Neural cell (in vitro differentiated cells): ENCODE measurements at regions not wholly inside any gene's neighbourhood (a gene's known extent, or its start where the extent isn't known, plus 50 kb on each side); places are given as distances from the start of the nearest gene placed in this dataset.

Experiments
- H2AFZ ChIP-seq: fragments of 200-600, 300-800 bp; sonication (generic), shearing (Covaris generic); 2 replicates; pipeline ENCODE4 v1.6.0; 2014; ENCODE audit warnings: low read depth, mild to moderate bottlenecking, antibody characterized with exemption, low read length, moderate library complexity
- H3F3A ChIP-seq: fragments of 200-600 bp; shearing (Covaris generic); 2 replicates; pipeline ENCODE4 v1.6.1; 2016; ENCODE audit warnings: mild to moderate bottlenecking, moderate library complexity, mixed read lengths, antibody characterized with exemption, low read length; ENCODE audit not compliant: insufficient read depth, poor library complexity, severe bottlenecking
- H3K27ac ChIP-seq: fragments of 200-600, 300-800 bp; sonication (generic), shearing (Covaris generic); 2 replicates; pipeline ENCODE4 v1.5.1; 2014; ENCODE audit warnings: mild to moderate bottlenecking, low read length, moderate library complexity
- H3K27me3 ChIP-seq: fragments of 300-800, 200-600 bp; sonication (generic), shearing (Covaris generic); 2 replicates; pipeline ENCODE4 v1.6.0; 2014; ENCODE audit warnings: mild to moderate bottlenecking, low read depth, low read length, moderate library complexity; ENCODE audit not compliant: insufficient read depth
- H3K36me3 ChIP-seq: fragments of 300-800, 200-600 bp; sonication (generic), shearing (Covaris generic); 2 replicates; pipeline ENCODE4 v1.5.1; 2014; ENCODE audit warnings: mild to moderate bottlenecking, antibody characterized with exemption, low read length, moderate library complexity; ENCODE audit not compliant: insufficient read depth
- H3K4me2 ChIP-seq: fragments of 300-800, 200-600 bp; sonication (generic), shearing (Covaris generic); 2 replicates; pipeline ENCODE4 v1.6.0; 2014; ENCODE audit warnings: mild to moderate bottlenecking, low read length
- H3K4me3 ChIP-seq: fragments of 300-800, 200-600 bp; sonication (generic), shearing (Covaris generic); 2 replicates; pipeline ENCODE4 v1.5.1; 2014; ENCODE audit warnings: mild to moderate bottlenecking, low read length, moderate library complexity
- H3K79me2 ChIP-seq: fragments of 200-600 bp; shearing (Covaris generic); replicated peaks from 2 replicates; pipeline ENCODE4 v1.6.0; 2014; ENCODE audit warnings: mild to moderate bottlenecking, low read length, moderate library complexity; ENCODE audit not compliant: insufficient read depth
- H3K9ac ChIP-seq: fragments of 300-800, 200-600 bp; sonication (generic), shearing (Covaris generic); 2 replicates; pipeline ENCODE4 v1.6.1; 2016; ENCODE audit warnings: mild to moderate bottlenecking, low read length, mixed read lengths
- H3K9me2 ChIP-seq: fragments of 200-600 bp; shearing (Covaris generic); 2 replicates; pipeline ENCODE4 v1.6.1; 2016; ENCODE audit warnings: mild to moderate bottlenecking, low read length, mixed read lengths; ENCODE audit not compliant: insufficient read depth
- H3K9me3 ChIP-seq: fragments of 200-600, 300-800 bp; sonication (generic), shearing (Covaris generic); 2 replicates; pipeline ENCODE4 v1.6.1; 2016; ENCODE audit warnings: mild to moderate bottlenecking, mixed run types, low read length, moderate library complexity, mixed read lengths
- H4K20me1 ChIP-seq: fragments of 200-600 bp; shearing (Covaris generic); 2 replicates; pipeline ENCODE4 v1.6.1; 2016; ENCODE audit warnings: mild to moderate bottlenecking, mixed run types; ENCODE audit not compliant: insufficient read depth
- EP300 ChIP-seq: fragments of 450-650 bp; conservative IDR thresholded peaks from 2 replicates; pipeline ENCODE4 v1.6.1; 2014; ENCODE audit warnings: antibody characterized with exemption, mild to moderate bottlenecking, moderate library complexity; ENCODE audit not compliant: poor library complexity, severe bottlenecking
- EZH2 ChIP-seq: fragments of 200-600, 300-800 bp; shearing (Covaris generic), sonication (generic); IDR thresholded peaks from 2 replicates; pipeline ENCODE4 v1.6.1; 2014; ENCODE audit warnings: antibody characterized with exemption, low read length, borderline replicate concordance, mild to moderate bottlenecking; ENCODE audit not compliant: insufficient read depth, poor library complexity, severe bottlenecking
- MXI1 ChIP-seq: fragments of 450-650 bp; conservative IDR thresholded peaks from 2 replicates; pipeline ENCODE4 v1.6.1; 2014; ENCODE audit warnings: antibody characterized with exemption, mild to moderate bottlenecking; ENCODE audit not compliant: poor library complexity, severe bottlenecking
- POLR2AphosphoS5 ChIP-seq: IDR thresholded peaks from 2 replicates; pipeline ENCODE4 v1.6.1; 2012
- RAD21 ChIP-seq: fragments of 450-650 bp; conservative IDR thresholded peaks from 2 replicates; pipeline ENCODE4 v1.6.1; 2014; ENCODE audit warnings: antibody characterized with exemption, mild to moderate bottlenecking, moderate library complexity
- REST ChIP-seq: IDR thresholded peaks from 2 replicates; pipeline ENCODE4 v1.6.1; 2012; ENCODE audit warnings: borderline replicate concordance
- SMC3 ChIP-seq: fragments of 450-650 bp; conservative IDR thresholded peaks from 2 replicates; pipeline ENCODE4 v1.6.1; 2014; ENCODE audit warnings: antibody characterized with exemption, mild to moderate bottlenecking, moderate library complexity; ENCODE audit not compliant: poor library complexity
- TAF1 ChIP-seq: IDR thresholded peaks from 2 replicates; pipeline ENCODE4 v1.6.1; 2012; ENCODE audit warnings: low read depth
- TF ChIP-seq, protein P1 (sequence below): fragments of 450-650 bp; IDR thresholded peaks from 2 replicates; pipeline ENCODE4 v1.5.1; 2014; ENCODE audit warnings: antibody characterized with exemption, mild to moderate bottlenecking, moderate library complexity; ENCODE audit not compliant: poor library complexity, severe bottlenecking

DNA sequence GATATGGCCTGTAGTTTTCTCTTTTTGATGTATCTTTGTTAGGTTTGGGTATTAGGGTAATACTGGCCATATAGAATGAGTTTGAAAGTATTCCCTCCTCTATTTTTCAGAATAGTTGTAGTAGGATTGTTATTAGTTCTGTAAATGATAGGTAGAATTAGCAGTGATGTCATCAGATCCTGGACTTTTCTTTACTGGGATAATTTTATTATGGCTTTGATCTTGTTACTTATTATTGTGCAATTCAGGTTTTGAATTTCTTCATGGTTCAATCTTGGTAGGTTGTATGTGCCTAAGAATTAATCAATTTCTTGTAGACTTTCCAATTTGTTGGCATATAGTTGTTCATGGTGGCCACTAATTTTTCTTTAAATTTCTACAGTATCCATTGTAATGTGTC lies 916.6 kb downstream of the CCDC85A start:
- Histone ChIP-seq H3K4me3 (no peak overlapping the region), H3K4me2 (no peak overlapping the region), H3K9me3 (no peaks in the 10 kb centered on the region), H4K20me1 (no peaks in the 10 kb centered on the region), H2AFZ (no peak overlapping the region), H3K27ac (no peak overlapping the region), H3K79me2 (no peaks in the 10 kb centered on the region), H3K36me3 (no peaks in the 10 kb centered on the region), H3F3A (no peaks in the 10 kb centered on the region), H3K9ac (no peak overlapping the region), H3K9me2 (no peaks in the 10 kb centered on the region), H3K27me3 (no peaks in the 10 kb centered on the region)
- no peak for TF ChIP-seq POLR2AphosphoS5
- no peak for TF ChIP-seq RAD21
- TF ChIP-seq EZH2: no peak
- no peak for TF ChIP-seq REST
- no peak for TF ChIP-seq SMC3

DNA sequence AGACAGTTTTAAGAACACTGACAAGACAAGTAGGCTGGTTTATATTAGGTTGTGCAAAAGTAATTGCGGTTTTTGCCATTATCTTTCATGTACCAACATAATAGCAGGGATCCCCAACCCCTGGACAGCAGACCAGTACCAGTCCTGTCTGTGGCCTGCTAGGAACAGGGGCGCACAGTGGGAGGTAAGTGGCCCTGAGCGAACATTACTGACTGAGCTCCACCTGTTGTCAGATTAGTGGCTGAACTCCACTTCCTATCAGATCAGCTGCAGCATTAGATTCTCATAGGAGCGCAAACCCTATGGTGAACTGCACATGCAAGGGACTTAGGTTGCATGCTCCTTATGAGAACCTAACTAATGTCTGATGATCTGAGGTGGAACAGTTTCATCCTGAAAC lies 921.9 kb downstream of the CCDC85A start:
- H3F3A ChIP-seq: no peaks in the 10 kb centered on the region
- TF ChIP-seq POLR2AphosphoS5 (no peak), EZH2 (no peak), SMC3 (no peak), MXI1 (no peak), EP300 (no peak)
- TF ChIP-seq, protein P1, sequence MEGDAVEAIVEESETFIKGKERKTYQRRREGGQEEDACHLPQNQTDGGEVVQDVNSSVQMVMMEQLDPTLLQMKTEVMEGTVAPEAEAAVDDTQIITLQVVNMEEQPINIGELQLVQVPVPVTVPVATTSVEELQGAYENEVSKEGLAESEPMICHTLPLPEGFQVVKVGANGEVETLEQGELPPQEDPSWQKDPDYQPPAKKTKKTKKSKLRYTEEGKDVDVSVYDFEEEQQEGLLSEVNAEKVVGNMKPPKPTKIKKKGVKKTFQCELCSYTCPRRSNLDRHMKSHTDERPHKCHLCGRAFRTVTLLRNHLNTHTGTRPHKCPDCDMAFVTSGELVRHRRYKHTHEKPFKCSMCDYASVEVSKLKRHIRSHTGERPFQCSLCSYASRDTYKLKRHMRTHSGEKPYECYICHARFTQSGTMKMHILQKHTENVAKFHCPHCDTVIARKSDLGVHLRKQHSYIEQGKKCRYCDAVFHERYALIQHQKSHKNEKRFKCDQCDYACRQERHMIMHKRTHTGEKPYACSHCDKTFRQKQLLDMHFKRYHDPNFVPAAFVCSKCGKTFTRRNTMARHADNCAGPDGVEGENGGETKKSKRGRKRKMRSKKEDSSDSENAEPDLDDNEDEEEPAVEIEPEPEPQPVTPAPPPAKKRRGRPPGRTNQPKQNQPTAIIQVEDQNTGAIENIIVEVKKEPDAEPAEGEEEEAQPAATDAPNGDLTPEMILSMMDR: no peak
- peaks cover 3% of the 10 kb centered on the region for H3K9me3 ChIP-seq
- no peaks in the 10 kb centered on the region for H3K27me3 ChIP-seq
- no peaks in the 10 kb centered on the region for H3K9me2 ChIP-seq
- H3K79me2 ChIP-seq: no peaks in the 10 kb centered on the region
- H3K9ac ChIP-seq: no peak overlapping the region
- H3K27ac ChIP-seq: no peak overlapping the region
- no peak overlapping the region for H2AFZ ChIP-seq
- no peak overlapping the region for H3K4me2 ChIP-seq
- no peaks in the 10 kb centered on the region for H4K20me1 ChIP-seq
- no peaks in the 10 kb centered on the region for H3K36me3 ChIP-seq
- no peak overlapping the region for H3K4me3 ChIP-seq

DNA sequence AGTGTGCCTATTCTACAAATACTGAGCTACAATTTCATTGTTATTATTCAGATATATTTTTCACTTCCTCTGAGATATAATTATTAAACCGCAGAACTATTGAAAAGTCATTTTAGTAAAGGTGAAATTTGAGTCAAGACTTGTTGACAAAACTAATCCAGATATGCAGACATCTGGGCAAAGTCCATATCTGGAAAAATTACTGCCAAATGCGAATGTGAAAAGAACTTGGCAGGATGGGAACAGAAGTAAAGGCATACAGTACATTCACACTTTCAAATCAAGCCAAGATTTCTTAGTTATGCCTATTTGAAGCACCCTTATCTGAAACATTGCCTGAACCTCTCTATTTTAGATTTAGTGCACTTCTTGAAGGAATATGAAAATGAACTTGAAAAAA lies 923.6 kb downstream of the CCDC85A start:
- H3K27me3 ChIP-seq: no peaks in the 10 kb centered on the region
- H3K27ac ChIP-seq: no peak overlapping the region
- H2AFZ ChIP-seq: no peak overlapping the region
- TF ChIP-seq EZH2: no peak
- TF ChIP-seq POLR2AphosphoS5: no peak
- TF ChIP-seq SMC3: no peak
- TF ChIP-seq REST: no peak
- TF ChIP-seq EP300: no peak
- no peak for TF ChIP-seq RAD21
- TF ChIP-seq, protein P1: no peak
- TF ChIP-seq TAF1: no peak
- no peak for TF ChIP-seq MXI1
- H3K4me2 ChIP-seq: no peak overlapping the region
- H3K36me3 ChIP-seq: no peaks in the 10 kb centered on the region
- no peaks in the 10 kb centered on the region for H3K79me2 ChIP-seq
- no peaks in the 10 kb centered on the region for H3K9me2 ChIP-seq
- H3K9me3 ChIP-seq: peaks cover 3% of the 10 kb centered on the region
- H3K9ac ChIP-seq: no peak overlapping the region
- H3F3A ChIP-seq: no peaks in the 10 kb centered on the region
- H3K4me3 ChIP-seq: no peak overlapping the region
- H4K20me1 ChIP-seq: no peaks in the 10 kb centered on the region
